MV-4-11 (cell line): ENCODE measurements at regions not wholly inside any gene's neighbourhood (a gene's known extent, or its start where the extent isn't known, plus 50 kb on each side); places are given as distances from the start of the nearest gene placed in this dataset.

Source experiments
- DNase-seq: peaks from one replicate; lab custom pipeline; 2025; lab: John Stamatoyannopoulos, UW

- DNase-seq, result peak; percentile 65
Measured at GRCh38 chr12:14256121-14256520, 109.4 kb upstream of the ATF7IP start.

GRCh38 chr12:14256555-14257169 is 108.8 kb upstream of the ATF7IP start:
- DNase-seq, result peak; percentile 83

GRCh38 chr12:14257303-14257733 is 108.2 kb upstream of the ATF7IP start:
- no peak for DNase-seq

- DNase-seq, result peak; percentile 95
Measured at GRCh38 chr12:14257734-14258574, 107.5 kb upstream of the ATF7IP start.

GRCh38 chr12:14258575-14258940 is 106.9 kb upstream of the ATF7IP start:
- DNase-seq, result no peak

GRCh38 chr12:14259481-14260010 is 105.9 kb upstream of the ATF7IP start:
- no peak for DNase-seq

- DNase-seq, result peak; percentile 31
Measured at GRCh38 chr12:14260011-14260993, 105.2 kb upstream of the ATF7IP start.

GRCh38 chr12:14261096-14261495 is 104.4 kb upstream of the ATF7IP start:
- DNase-seq, result no peak

GRCh38 chr12:14261861-14262260 is 103.6 kb upstream of the ATF7IP start:
- no peak for DNase-seq

- no peak for DNase-seq
Measured at GRCh38 chr12:14262771-14263511, 102.5 kb upstream of the ATF7IP start.

- DNase-seq, result no peak
Measured at GRCh38 chr12:14263742-14264141, 101.7 kb upstream of the ATF7IP start.

GRCh38 chr12:14264316-14264715 is 101.2 kb upstream of the ATF7IP start:
- DNase-seq, result no peak

GRCh38 chr12:14264778-14265177 is 100.7 kb upstream of the ATF7IP start:
- peak; percentile 91 for DNase-seq

GRCh38 chr12:14268120-14268515 is 97.4 kb upstream of the ATF7IP start:
- no peak for DNase-seq

GRCh38 chr12:14270392-14270791 is 95.1 kb upstream of the ATF7IP start:
- DNase-seq, result no peak

- DNase-seq, result peak; percentile 94
Measured at GRCh38 chr12:14272956-14273912, 92.2 kb upstream of the ATF7IP start.

- peak; percentile 93 for DNase-seq
Measured at GRCh38 chr12:14273913-14274311, 91.6 kb upstream of the ATF7IP start.

- no peak for DNase-seq
Measured at GRCh38 chr12:14275111-14275510, 90.4 kb upstream of the ATF7IP start.

- DNase-seq, result peak; percentile 78
Measured at GRCh38 chr12:14275886-14276285, 89.6 kb upstream of the ATF7IP start.

- no peak for DNase-seq
Measured at GRCh38 chr12:14278294-14278953, 87.1 kb upstream of the ATF7IP start.
